ENCODE measurements at regions not wholly inside any gene's neighbourhood (a gene's known extent, or its start where the extent isn't known, plus 50 kb on each side); places are given as distances from the start of the nearest gene placed in this dataset.

GRCh38 chr2:240232961-240233884 lies 92.8 kb upstream of the OTOS start:
- peak; percentile 92 for DNase-seq (ENCODE audit: low spot score)
- Histone ChIP-seq H3K27ac (peak overlapping the region; percentile 44 to 50), H3K4me1 (replicated peaks) (no peaks in the 10 kb centered on the region), H3K27me3 (replicated peaks; ENCODE audit: insufficient read depth) (no peaks in the 10 kb centered on the region), H3K9me3 (no peaks in the 10 kb centered on the region), H3K4me3 (peak overlapping the region in 1 of 2 donors; percentile 34), H3K36me3 (no peaks in the 10 kb centered on the region)
- 2% methylated on average over 39 of the region's 39 CpGs for WGBS
- TF ChIP-seq POLR2AphosphoS5 (IDR thresholded peaks at IDR 0.05) (peak; percentile 65), POLR2A (IDR thresholded peaks at IDR 0.05) (peak; percentile 24), CTCF (IDR thresholded peaks at IDR 0.05) (peak; percentile 93 to 98 (median 96))
- intact Hi-C loops (cut with DNase I) = loop anchor here (1.0 to 5.0 kb wide), 2 partner anchors 139 to 205 kb away; no protein-coding TSS in a partner anchor

GRCh38 chr2:240233885-240234502 lies 93.5 kb upstream of the OTOS start:
- no peaks in the 10 kb centered on the region for H3K4me1 ChIP-seq (replicated peaks)
- no peaks in the 10 kb centered on the region for H3K9me3 ChIP-seq
- DNase-seq (ENCODE audit: low spot score) = no peak
- no peak overlapping the region for H3K4me3 ChIP-seq
- no peaks in the 10 kb centered on the region for H3K36me3 ChIP-seq
- WGBS = 41% methylated on average over 15 of the region's 15 CpGs
- no peak for TF ChIP-seq POLR2A (IDR thresholded peaks at IDR 0.05)
- TF ChIP-seq CTCF (IDR thresholded peaks at IDR 0.05) = no peak
- TF ChIP-seq POLR2AphosphoS5 (IDR thresholded peaks at IDR 0.05) = no peak
- intact Hi-C loops (cut with DNase I) = loop anchor here (1.0 to 5.0 kb wide), 2 partner anchors 138 to 204 kb away; no protein-coding TSS in a partner anchor
- H3K27ac ChIP-seq = peak overlapping the region in 1 of 2 donors; percentile 8
- no peaks in the 10 kb centered on the region for H3K27me3 ChIP-seq (replicated peaks; ENCODE audit: insufficient read depth)

GRCh38 chr2:240234503-240234951 lies 94.1 kb upstream of the OTOS start:
- no peaks in the 10 kb centered on the region for H3K36me3 ChIP-seq
- H3K4me1 ChIP-seq (replicated peaks) = no peaks in the 10 kb centered on the region
- no peaks in the 10 kb centered on the region for H3K27me3 ChIP-seq (replicated peaks; ENCODE audit: insufficient read depth)
- no peak for DNase-seq (ENCODE audit: low spot score)
- H3K9me3 ChIP-seq = no peaks in the 10 kb centered on the region
- no peak for TF ChIP-seq POLR2A (IDR thresholded peaks at IDR 0.05)
- TF ChIP-seq CTCF (IDR thresholded peaks at IDR 0.05) = no peak
- TF ChIP-seq POLR2AphosphoS5 (IDR thresholded peaks at IDR 0.05) = no peak
- no peak overlapping the region for H3K4me3 ChIP-seq
- WGBS = 77% methylated on average over 8 of the region's 8 CpGs
- no peak overlapping the region for H3K27ac ChIP-seq
- intact Hi-C loops (cut with DNase I) = loop anchor here (5.0 kb wide), 1 partner anchor 138 kb away; no protein-coding TSS in a partner anchor

- Histone ChIP-seq H3K4me3 (no peak overlapping the region), H3K9me3 (no peaks in the 10 kb centered on the region), H3K27me3 (replicated peaks; ENCODE audit: insufficient read depth) (no peaks in the 10 kb centered on the region), H3K36me3 (no peaks in the 10 kb centered on the region), H3K27ac (no peak overlapping the region), H3K4me1 (replicated peaks) (no peaks in the 10 kb centered on the region)
- DNase-seq (ENCODE audit: low spot score) = no peak
- intact Hi-C loops (cut with DNase I) = no loop called here
- 56% methylated on average over 17 of the region's 17 CpGs for WGBS
- TF ChIP-seq POLR2A (IDR thresholded peaks at IDR 0.05) = no peak
- no peak for TF ChIP-seq CTCF (IDR thresholded peaks at IDR 0.05)
- no peak for TF ChIP-seq POLR2AphosphoS5 (IDR thresholded peaks at IDR 0.05)
These were observed 94.8 kb upstream of the OTOS start for GRCh38 chr2:240235149-240235803.
